GM23338 (cell line): ENCODE measurements at regions not wholly inside any gene's neighbourhood (a gene's known extent, or its start where the extent isn't known, plus 50 kb on each side); places are given as distances from the start of the nearest gene placed in this dataset.

ENCODE experiments used
- ATAC-seq: fragments of 200-7000 bp; cut with Tn5 transposase; 3 replicates; pipeline ENCODE4 v1.9.1; 2020
- DNase-seq: peaks from one replicate; pipeline ENCODE4 v3.0.0-alpha.2; 2015; ENCODE audit warnings: low spot score
- H2AFZ ChIP-seq: fragments of 200-600 bp; sonication (generic); 2 replicates; pipeline ENCODE4 v1.8.0; 2016; ENCODE audit warnings: antibody characterized with exemption, mild to moderate bottlenecking, moderate library complexity
- H3F3A ChIP-seq: fragments of 200-600 bp; sonication (generic); replicated peaks from 2 replicates; pipeline ENCODE4 v1.8.0; 2017; ENCODE audit warnings: antibody characterized with exemption, mixed run types, low read depth
- H3K27ac ChIP-seq: fragments of 200-600 bp; sonication (generic); 2 replicates; pipeline ENCODE4 v1.6.1; 2016; ENCODE audit warnings: low read depth
- H3K27me3 ChIP-seq: fragments of 200-600 bp; sonication (generic); 2 replicates; pipeline ENCODE4 v1.8.0; 2016; ENCODE audit warnings: mild to moderate bottlenecking, mixed run types, moderate library complexity; ENCODE audit not compliant: insufficient read depth
- H3K36me3 ChIP-seq: fragments of 200-600 bp; sonication (generic); 2 replicates; pipeline ENCODE4 v1.8.0; 2016; ENCODE audit warnings: mild to moderate bottlenecking; ENCODE audit not compliant: insufficient read depth
- H3K4me1 ChIP-seq: fragments of 200-600 bp; sonication (generic); 2 replicates; pipeline ENCODE4 v1.8.0; 2016; ENCODE audit warnings: mild to moderate bottlenecking, moderate library complexity; ENCODE audit not compliant: insufficient read depth
- H3K4me2 ChIP-seq: fragments of 200-600 bp; sonication (generic); 2 replicates; pipeline ENCODE4 v1.7.1; 2017; ENCODE audit warnings: mixed run types
- H3K4me3 ChIP-seq: fragments of 200-600 bp; sonication (generic); 2 replicates; pipeline ENCODE4 v1.6.1; 2016; ENCODE audit warnings: mixed run types
- H3K79me2 ChIP-seq: fragments of 200-600 bp; sonication (generic); replicated peaks from 2 replicates; pipeline ENCODE4 v1.8.0; 2017; ENCODE audit warnings: mild to moderate bottlenecking; ENCODE audit not compliant: insufficient read depth
- H3K9me2 ChIP-seq: fragments of 200-600 bp; sonication (generic); 2 replicates; pipeline ENCODE4 v1.8.0; 2017; ENCODE audit not compliant: insufficient read depth
- H4K20me1 ChIP-seq: fragments of 200-600 bp; sonication (generic); replicated peaks from 2 replicates; pipeline ENCODE4 v1.8.0; 2017; ENCODE audit warnings: mild to moderate bottlenecking; ENCODE audit not compliant: insufficient read depth
- H3K27ac Mint-ChIP-seq: 2 replicates; pipeline ENCODE4 v1.8.0; 2020; ENCODE audit warnings: inconsistent platforms, mild to moderate bottlenecking, moderate library complexity, mixed read lengths
- H3K27me3 Mint-ChIP-seq: 3 replicates; pipeline ENCODE4 v1.8.0; 2022; ENCODE audit warnings: low read depth, mild to moderate bottlenecking, moderate library complexity, mixed read lengths, inconsistent platforms; ENCODE audit not compliant: insufficient read depth, poor library complexity
- H3K36me3 Mint-ChIP-seq: 3 replicates; pipeline ENCODE4 v1.8.0; 2021; ENCODE audit warnings: low read depth, mild to moderate bottlenecking, inconsistent platforms, moderate library complexity, mixed read lengths
- H3K4me1 Mint-ChIP-seq: 3 replicates; pipeline ENCODE4 v1.8.0; 2020; ENCODE audit warnings: mild to moderate bottlenecking, inconsistent platforms, mixed read lengths
- H3K4me3 Mint-ChIP-seq: 3 replicates; pipeline ENCODE4 v1.8.0; 2021; ENCODE audit warnings: moderate library complexity, mild to moderate bottlenecking, inconsistent platforms, mixed read lengths
- H3K9me3 Mint-ChIP-seq: 3 replicates; pipeline ENCODE4 v1.8.0; 2020; ENCODE audit warnings: moderate library complexity, mild to moderate bottlenecking, inconsistent platforms, mixed read lengths
- CREB1 ChIP-seq: fragments of 250-450 bp; sonication (Bioruptor Pico); IDR thresholded peaks from 2 replicates; pipeline ENCODE4 v1.5.0; 2020; ENCODE audit warnings: low read depth, mild to moderate bottlenecking, moderate library complexity
- CTCF ChIP-seq, 2 experiments: fragments of 200-600 bp in 1 of 2; sonication (generic) in 1 of 2; conservative IDR thresholded peaks; 2 replicates each; pipeline versions ENCODE4 v1.5.1 to v1.6.1; 2016 to 2017; ENCODE audit warnings: antibody characterized with exemption in 2 of 2, low read depth in 2 of 2, mild to moderate bottlenecking in 2 of 2, moderate library complexity in 1 of 2
- ETS1 ChIP-seq: IDR thresholded peaks from 2 replicates; pipeline ENCODE4 v1.6.1; 2016; ENCODE audit warnings: antibody characterized with exemption
- EZH2 ChIP-seq: fragments of 200-600 bp; sonication (generic); IDR thresholded peaks from one replicate; pipeline ENCODE4 v1.8.0; 2017; ENCODE audit warnings: antibody characterized with exemption, mild to moderate bottlenecking, low read depth; ENCODE audit not compliant: unreplicated experiment
- EZH2phosphoT487 ChIP-seq: fragments of 200-600 bp; sonication (generic); IDR thresholded peaks from one replicate; pipeline ENCODE4 v1.8.1; 2018; ENCODE audit warnings: antibody characterized with exemption; ENCODE audit not compliant: unreplicated experiment
- JUNB ChIP-seq: IDR thresholded peaks from one replicate; pipeline ENCODE4 v1.6.1; 2016; ENCODE audit warnings: antibody characterized with exemption; ENCODE audit not compliant: unreplicated experiment
- NANOG ChIP-seq: IDR thresholded peaks from 2 replicates; pipeline ENCODE4 v1.6.1; 2016; ENCODE audit warnings: antibody characterized with exemption, borderline replicate concordance
- POLR2AphosphoS5 ChIP-seq: IDR thresholded peaks from 2 replicates; pipeline ENCODE4 v1.6.1; 2016; ENCODE audit warnings: antibody characterized with exemption, low read depth
- STAT1 ChIP-seq: IDR thresholded peaks from one replicate; pipeline ENCODE4 v1.6.1; 2016; ENCODE audit warnings: antibody characterized with exemption; ENCODE audit not compliant: unreplicated experiment
- ZNF114 ChIP-seq: fragments of 250-450 bp; sonication (Bioruptor Pico); IDR thresholded peaks from 2 replicates; pipeline ENCODE4 v1.5.0; 2020; ENCODE audit warnings: mild to moderate bottlenecking, moderate library complexity
- ZNF331 ChIP-seq: fragments of 250-450 bp; sonication (Bioruptor Pico); IDR thresholded peaks from 2 replicates; pipeline ENCODE4 v1.5.0; 2020; ENCODE audit warnings: low read depth, mild to moderate bottlenecking, moderate library complexity
- TF ChIP-seq, protein P1 (sequence below): IDR thresholded peaks from one replicate; pipeline ENCODE4 v1.6.1; 2018; ENCODE audit warnings: antibody characterized with exemption; ENCODE audit not compliant: unreplicated experiment
- TF ChIP-seq, protein P2 (sequence below): fragments of 250-450 bp; sonication (Bioruptor Pico); IDR thresholded peaks from 2 replicates; pipeline ENCODE4 v1.5.0; 2020; ENCODE audit warnings: mild to moderate bottlenecking, moderate library complexity

- TF ChIP-seq, protein P1, sequence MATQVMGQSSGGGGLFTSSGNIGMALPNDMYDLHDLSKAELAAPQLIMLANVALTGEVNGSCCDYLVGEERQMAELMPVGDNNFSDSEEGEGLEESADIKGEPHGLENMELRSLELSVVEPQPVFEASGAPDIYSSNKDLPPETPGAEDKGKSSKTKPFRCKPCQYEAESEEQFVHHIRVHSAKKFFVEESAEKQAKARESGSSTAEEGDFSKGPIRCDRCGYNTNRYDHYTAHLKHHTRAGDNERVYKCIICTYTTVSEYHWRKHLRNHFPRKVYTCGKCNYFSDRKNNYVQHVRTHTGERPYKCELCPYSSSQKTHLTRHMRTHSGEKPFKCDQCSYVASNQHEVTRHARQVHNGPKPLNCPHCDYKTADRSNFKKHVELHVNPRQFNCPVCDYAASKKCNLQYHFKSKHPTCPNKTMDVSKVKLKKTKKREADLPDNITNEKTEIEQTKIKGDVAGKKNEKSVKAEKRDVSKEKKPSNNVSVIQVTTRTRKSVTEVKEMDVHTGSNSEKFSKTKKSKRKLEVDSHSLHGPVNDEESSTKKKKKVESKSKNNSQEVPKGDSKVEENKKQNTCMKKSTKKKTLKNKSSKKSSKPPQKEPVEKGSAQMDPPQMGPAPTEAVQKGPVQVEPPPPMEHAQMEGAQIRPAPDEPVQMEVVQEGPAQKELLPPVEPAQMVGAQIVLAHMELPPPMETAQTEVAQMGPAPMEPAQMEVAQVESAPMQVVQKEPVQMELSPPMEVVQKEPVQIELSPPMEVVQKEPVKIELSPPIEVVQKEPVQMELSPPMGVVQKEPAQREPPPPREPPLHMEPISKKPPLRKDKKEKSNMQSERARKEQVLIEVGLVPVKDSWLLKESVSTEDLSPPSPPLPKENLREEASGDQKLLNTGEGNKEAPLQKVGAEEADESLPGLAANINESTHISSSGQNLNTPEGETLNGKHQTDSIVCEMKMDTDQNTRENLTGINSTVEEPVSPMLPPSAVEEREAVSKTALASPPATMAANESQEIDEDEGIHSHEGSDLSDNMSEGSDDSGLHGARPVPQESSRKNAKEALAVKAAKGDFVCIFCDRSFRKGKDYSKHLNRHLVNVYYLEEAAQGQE = no peak
- TF ChIP-seq ZNF331 (CRISPR knock-in tag) = no peak
- TF ChIP-seq ZNF114 (CRISPR knock-in tag) = no peak
- no peak for TF ChIP-seq EZH2
- no peak for TF ChIP-seq ETS1
- TF ChIP-seq EZH2phosphoT487 = no peak
- no peak for TF ChIP-seq CREB1
Measured at GRCh38 chr11:106463796-106464201, 386.3 kb downstream of the AASDHPPT start (continued).

GRCh38 chr11:106464728-106465127 is 387.3 kb downstream of the AASDHPPT start:
- H3K9me3 Mint-ChIP-seq = no peaks in the 10 kb centered on the region
- H3K27me3 ChIP-seq = no peaks in the 10 kb centered on the region
- peaks cover 15% of the 10 kb centered on the region for H3K4me1 ChIP-seq
- H3K36me3 ChIP-seq = no peaks in the 10 kb centered on the region
- H3K4me3 ChIP-seq = no peak overlapping the region
- no peaks in the 10 kb centered on the region for H3F3A ChIP-seq
- H3K4me3 Mint-ChIP-seq = no peak overlapping the region
- no peaks in the 10 kb centered on the region for H3K36me3 Mint-ChIP-seq
- no peak overlapping the region for H2AFZ ChIP-seq
- no peaks in the 10 kb centered on the region for H3K9me2 ChIP-seq
- DNase-seq = no peak
- no peak for ATAC-seq
- no peak overlapping the region; the same call in 1 of the 2 replicates for H3K27ac Mint-ChIP-seq
- peaks cover 21% of the 10 kb centered on the region for H3K4me1 Mint-ChIP-seq
- H3K27me3 Mint-ChIP-seq = no peaks in the 10 kb centered on the region
- no peaks in the 10 kb centered on the region for H3K79me2 ChIP-seq
- no peak overlapping the region for H3K27ac ChIP-seq
- no peaks in the 10 kb centered on the region for H4K20me1 ChIP-seq
- no peak overlapping the region for H3K4me2 ChIP-seq
- no peak for TF ChIP-seq CTCF (conservative IDR thresholded peaks at IDR 0.05; ENCODE audit: low read depth in 2 of 2)
- no peak for TF ChIP-seq JUNB
- TF ChIP-seq, protein P2, sequence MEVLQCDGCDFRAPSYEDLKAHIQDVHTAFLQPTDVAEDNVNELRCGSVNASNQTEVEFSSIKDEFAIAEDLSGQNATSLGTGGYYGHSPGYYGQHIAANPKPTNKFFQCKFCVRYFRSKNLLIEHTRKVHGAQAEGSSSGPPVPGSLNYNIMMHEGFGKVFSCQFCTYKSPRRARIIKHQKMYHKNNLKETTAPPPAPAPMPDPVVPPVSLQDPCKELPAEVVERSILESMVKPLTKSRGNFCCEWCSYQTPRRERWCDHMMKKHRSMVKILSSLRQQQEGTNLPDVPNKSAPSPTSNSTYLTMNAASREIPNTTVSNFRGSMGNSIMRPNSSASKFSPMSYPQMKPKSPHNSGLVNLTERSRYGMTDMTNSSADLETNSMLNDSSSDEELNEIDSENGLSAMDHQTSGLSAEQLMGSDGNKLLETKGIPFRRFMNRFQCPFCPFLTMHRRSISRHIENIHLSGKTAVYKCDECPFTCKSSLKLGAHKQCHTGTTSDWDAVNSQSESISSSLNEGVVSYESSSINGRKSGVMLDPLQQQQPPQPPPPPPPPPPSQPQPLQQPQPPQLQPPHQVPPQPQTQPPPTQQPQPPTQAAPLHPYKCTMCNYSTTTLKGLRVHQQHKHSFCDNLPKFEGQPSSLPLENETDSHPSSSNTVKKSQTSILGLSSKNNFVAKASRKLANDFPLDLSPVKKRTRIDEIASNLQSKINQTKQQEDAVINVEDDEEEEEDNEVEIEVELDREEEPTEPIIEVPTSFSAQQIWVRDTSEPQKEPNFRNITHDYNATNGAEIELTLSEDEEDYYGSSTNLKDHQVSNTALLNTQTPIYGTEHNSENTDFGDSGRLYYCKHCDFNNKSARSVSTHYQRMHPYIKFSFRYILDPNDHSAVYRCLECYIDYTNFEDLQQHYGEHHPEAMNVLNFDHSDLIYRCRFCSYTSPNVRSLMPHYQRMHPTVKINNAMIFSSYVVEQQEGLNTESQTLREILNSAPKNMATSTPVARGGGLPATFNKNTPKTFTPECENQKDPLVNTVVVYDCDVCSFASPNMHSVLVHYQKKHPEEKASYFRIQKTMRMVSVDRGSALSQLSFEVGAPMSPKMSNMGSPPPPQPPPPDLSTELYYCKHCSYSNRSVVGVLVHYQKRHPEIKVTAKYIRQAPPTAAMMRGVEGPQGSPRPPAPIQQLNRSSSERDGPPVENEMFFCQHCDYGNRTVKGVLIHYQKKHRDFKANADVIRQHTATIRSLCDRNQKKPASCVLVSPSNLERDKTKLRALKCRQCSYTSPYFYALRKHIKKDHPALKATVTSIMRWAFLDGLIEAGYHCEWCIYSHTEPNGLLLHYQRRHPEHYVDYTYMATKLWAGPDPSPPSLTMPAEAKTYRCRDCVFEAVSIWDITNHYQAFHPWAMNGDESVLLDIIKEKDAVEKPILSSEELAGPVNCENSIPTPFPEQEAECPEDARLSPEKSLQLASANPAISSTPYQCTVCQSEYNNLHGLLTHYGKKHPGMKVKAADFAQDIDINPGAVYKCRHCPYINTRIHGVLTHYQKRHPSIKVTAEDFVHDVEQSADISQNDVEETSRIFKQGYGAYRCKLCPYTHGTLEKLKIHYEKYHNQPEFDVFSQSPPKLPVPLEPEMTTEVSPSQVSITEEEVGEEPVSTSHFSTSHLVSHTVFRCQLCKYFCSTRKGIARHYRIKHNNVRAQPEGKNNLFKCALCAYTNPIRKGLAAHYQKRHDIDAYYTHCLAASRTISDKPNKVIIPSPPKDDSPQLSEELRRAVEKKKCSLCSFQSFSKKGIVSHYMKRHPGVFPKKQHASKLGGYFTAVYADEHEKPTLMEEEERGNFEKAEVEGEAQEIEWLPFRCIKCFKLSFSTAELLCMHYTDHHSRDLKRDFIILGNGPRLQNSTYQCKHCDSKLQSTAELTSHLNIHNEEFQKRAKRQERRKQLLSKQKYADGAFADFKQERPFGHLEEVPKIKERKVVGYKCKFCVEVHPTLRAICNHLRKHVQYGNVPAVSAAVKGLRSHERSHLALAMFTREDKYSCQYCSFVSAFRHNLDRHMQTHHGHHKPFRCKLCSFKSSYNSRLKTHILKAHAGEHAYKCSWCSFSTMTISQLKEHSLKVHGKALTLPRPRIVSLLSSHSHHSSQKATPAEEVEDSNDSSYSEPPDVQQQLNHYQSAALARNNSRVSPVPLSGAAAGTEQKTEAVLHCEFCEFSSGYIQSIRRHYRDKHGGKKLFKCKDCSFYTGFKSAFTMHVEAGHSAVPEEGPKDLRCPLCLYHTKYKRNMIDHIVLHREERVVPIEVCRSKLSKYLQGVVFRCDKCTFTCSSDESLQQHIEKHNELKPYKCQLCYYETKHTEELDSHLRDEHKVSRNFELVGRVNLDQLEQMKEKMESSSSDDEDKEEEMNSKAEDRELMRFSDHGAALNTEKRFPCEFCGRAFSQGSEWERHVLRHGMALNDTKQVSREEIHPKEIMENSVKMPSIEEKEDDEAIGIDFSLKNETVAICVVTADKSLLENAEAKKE (CRISPR knock-in tag) = no peak
- no peak for TF ChIP-seq EZH2phosphoT487
- TF ChIP-seq STAT1 = no peak
- no peak for TF ChIP-seq ZNF331 (CRISPR knock-in tag)
- no peak for TF ChIP-seq EZH2
- TF ChIP-seq CREB1 = no peak
- no peak for TF ChIP-seq POLR2AphosphoS5
- no peak for TF ChIP-seq NANOG
